Kidney (tissue), 13 donors: ENCODE measurements at regions not wholly inside any gene's neighbourhood (a gene's known extent, or its start where the extent isn't known, plus 50 kb on each side); places are given as distances from the start of the nearest gene placed in this dataset.

ENCODE experiments used
- DNase-seq, 5 donors: peaks; one replicate each; pipeline ENCODE4 v3.0.0-alpha.2; 2013 to 2020
- FAIRE-seq: peaks from 2 replicates; lab custom pipeline; 2012; peaks lifted over from hg19 to GRCh38; lab: Jason Lieb, UNC
- H3K27ac ChIP-seq, 2 donors: one replicate each; pipeline ENCODE4 v1.7.0; 2013; ENCODE audit warnings: low read depth in 2 of 2, low read length in 2 of 2, inconsistent platforms in 1 of 2
- H3K27me3 ChIP-seq: one replicate; pipeline ENCODE4 v1.7.1; 2013; ENCODE audit warnings: low read length, inconsistent platforms; ENCODE audit not compliant: control insufficient read depth, insufficient read depth
- H3K36me3 ChIP-seq, 3 donors: one replicate each; pipeline versions ENCODE4 v1.7.0 to v1.7.1; 2013; ENCODE audit warnings: low read length in 3 of 3, control low read depth in 1 of 3, inconsistent platforms in 1 of 3; ENCODE audit not compliant: insufficient read depth in 3 of 3, control insufficient read depth in 2 of 3
- H3K4me1 ChIP-seq, 3 donors: one replicate each; pipeline versions ENCODE4 v1.7.0 to v1.7.1; 2013; ENCODE audit warnings: low read length in 3 of 3, inconsistent platforms in 1 of 3, low read depth in 1 of 3; ENCODE audit not compliant: control insufficient read depth in 2 of 3, insufficient read depth in 2 of 3
- H3K4me3 ChIP-seq, 3 donors: one replicate each; pipeline versions ENCODE4 v1.7.0 to v1.8.1; 2013; ENCODE audit warnings: low read length in 3 of 3, control low read depth in 1 of 3, inconsistent platforms in 1 of 3
- H3K9ac ChIP-seq, 3 donors: one replicate each; pipeline versions ENCODE4 v1.7.0 to v1.7.1; 2013; ENCODE audit warnings: low read length in 3 of 3, control low read depth in 1 of 3, inconsistent platforms in 1 of 3
- H3K9me3 ChIP-seq, 3 donors: one replicate each; pipeline versions ENCODE4 v1.7.0 to v1.7.1; 2013; ENCODE audit warnings: low read length in 3 of 3, control low read depth in 1 of 3, inconsistent platforms in 1 of 3; ENCODE audit not compliant: control insufficient read depth in 2 of 3, insufficient read depth in 1 of 3
- CTCF ChIP-seq: IDR thresholded peaks from 3 replicates; pipeline ENCODE4 v1.5.1; 2012; ENCODE audit warnings: mild to moderate bottlenecking, moderate library complexity, borderline replicate concordance; ENCODE audit not compliant: insufficient read depth; ENCODE audit errors: extremely low read depth
- intact Hi-C: fragments of 100-400 bp; cut with DNase I; formaldehyde crosslinking; loops from one replicate; pipeline ENCODE4 v1.11.1; 2022
- donor health status: control.
- donor health status: control.
- donor health status: control.
- donor health status: control.
- donor health status: control.
- donor health status: DM: yes; HTN: yes; CAD: no.
- donor health status: Normal renal cell carcinoma (clear cell type).

DNA sequence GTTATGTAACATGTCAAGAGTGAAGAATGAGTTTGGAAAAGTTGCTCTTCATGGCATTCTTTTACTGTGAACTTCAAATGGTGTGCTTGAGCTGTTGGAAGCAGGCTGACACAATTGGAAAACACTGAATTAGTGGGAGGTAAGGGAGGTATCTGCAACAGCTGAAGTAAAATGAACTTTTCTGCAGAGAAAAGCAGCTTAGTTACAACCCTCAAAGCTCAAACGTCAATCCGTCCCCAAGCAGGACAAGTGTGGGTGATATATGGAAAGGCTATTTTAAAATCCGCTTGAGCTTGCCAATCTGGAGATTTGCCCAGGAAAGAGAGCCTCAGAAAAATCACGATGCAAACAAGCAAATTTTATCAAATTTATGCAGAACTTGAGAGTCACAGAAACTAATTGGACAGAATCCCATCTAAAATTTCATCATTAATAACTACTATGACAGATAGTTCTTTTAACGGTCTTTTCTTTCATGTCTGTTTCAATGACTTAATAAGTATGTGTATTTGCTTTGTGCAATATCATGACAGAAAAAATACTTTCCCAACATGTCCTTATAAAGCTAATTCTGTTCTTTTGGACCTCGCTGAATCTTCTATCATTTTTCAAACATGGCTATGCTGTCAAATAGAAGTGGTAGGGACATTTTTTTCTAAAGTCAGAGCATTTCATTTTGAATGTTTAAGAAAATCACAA is 266.6 kb upstream of the SLITRK3 start:
- Histone ChIP-seq H3K9me3 (no peaks in the 10 kb centered on the region), H3K27ac (no peak overlapping the region), H3K9ac (no peak overlapping the region), H3K4me1 (no peaks in the 10 kb centered on the region), H3K36me3 (no peaks in the 10 kb centered on the region), H3K4me3 (peak overlapping the region in 1 of 3 donors; percentile 4), H3K27me3 (no peaks in the 10 kb centered on the region)
- TF ChIP-seq CTCF, result no peak
- intact Hi-C loops, result no loop called here
- DNase-seq (peak in 2 of 5 donors; percentile 0 to 8), FAIRE-seq (no peak)

- Histone ChIP-seq H3K4me1 (no peaks in the 10 kb centered on the region), H3K9me3 (no peaks in the 10 kb centered on the region), H3K9ac (no peak overlapping the region), H3K36me3 (no peaks in the 10 kb centered on the region), H3K4me3 (peak overlapping the region in 2 of 3 donors; percentile 19 to 40), H3K27me3 (no peaks in the 10 kb centered on the region), H3K27ac (no peak overlapping the region)
- intact Hi-C loops, result no loop called here
- no peak for FAIRE-seq
- TF ChIP-seq CTCF, result no peak
- no peak for DNase-seq
Observed at GRCh38 chr3:165459924-165460835, 264.0 kb upstream of the SLITRK3 start.

DNA sequence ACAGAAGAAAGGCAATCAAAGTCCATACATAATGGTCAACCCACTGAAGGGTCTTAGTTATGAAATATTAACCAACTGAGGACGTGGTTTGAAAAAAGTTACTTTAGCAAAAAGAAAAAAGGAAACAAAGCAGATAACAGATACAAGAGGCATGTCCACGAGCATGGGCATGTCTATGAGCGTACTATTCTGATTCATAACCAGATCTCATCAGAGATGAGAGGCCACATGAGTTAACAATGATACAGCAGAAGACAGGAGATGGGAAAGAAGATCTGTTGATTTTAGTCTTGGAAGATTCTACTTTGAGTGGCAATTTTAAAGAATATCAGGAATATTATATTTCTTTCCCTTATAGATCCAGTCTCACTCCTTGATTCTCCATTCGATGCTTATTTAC is 262.9 kb upstream of the SLITRK3 start:
- DNase-seq, result no peak
- no peak for TF ChIP-seq CTCF
- Histone ChIP-seq H3K36me3 (no peaks in the 10 kb centered on the region), H3K4me3 (no peak overlapping the region), H3K27me3 (no peaks in the 10 kb centered on the region), H3K9me3 (no peaks in the 10 kb centered on the region), H3K9ac (no peak overlapping the region), H3K27ac (no peak overlapping the region), H3K4me1 (no peaks in the 10 kb centered on the region)
- no peak for FAIRE-seq
- intact Hi-C loops, result no loop called here
